ENCODE measurements at regions not wholly inside any gene's neighbourhood (a gene's known extent, or its start where the extent isn't known, plus 50 kb on each side); places are given as distances from the start of the nearest gene placed in this dataset.

DNA sequence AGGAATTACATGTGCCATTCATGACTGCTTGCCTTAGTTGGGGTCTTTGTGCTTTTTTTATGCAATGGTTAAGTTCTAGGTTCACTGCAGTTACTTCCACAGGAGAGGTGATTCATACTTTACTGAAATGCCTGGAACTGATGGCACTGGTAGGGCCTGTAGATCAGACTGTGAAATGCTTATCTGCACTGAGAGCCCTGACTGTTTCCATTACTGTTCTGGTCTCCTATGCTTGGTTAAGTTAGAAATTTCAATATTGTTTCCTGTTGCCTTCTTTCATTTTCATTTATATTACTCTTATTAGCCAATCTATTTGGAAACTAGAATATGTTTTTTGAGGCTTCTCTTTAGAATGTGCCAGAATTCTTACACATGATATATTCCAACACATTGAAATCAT, 484.1 kb upstream of the SEMA6A start:
- TF ChIP-seq POLR2AphosphoS5 (IDR thresholded peaks at IDR 0.05; ENCODE audit: low read depth), result no peak
- TF ChIP-seq, protein P1, sequence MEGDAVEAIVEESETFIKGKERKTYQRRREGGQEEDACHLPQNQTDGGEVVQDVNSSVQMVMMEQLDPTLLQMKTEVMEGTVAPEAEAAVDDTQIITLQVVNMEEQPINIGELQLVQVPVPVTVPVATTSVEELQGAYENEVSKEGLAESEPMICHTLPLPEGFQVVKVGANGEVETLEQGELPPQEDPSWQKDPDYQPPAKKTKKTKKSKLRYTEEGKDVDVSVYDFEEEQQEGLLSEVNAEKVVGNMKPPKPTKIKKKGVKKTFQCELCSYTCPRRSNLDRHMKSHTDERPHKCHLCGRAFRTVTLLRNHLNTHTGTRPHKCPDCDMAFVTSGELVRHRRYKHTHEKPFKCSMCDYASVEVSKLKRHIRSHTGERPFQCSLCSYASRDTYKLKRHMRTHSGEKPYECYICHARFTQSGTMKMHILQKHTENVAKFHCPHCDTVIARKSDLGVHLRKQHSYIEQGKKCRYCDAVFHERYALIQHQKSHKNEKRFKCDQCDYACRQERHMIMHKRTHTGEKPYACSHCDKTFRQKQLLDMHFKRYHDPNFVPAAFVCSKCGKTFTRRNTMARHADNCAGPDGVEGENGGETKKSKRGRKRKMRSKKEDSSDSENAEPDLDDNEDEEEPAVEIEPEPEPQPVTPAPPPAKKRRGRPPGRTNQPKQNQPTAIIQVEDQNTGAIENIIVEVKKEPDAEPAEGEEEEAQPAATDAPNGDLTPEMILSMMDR (conservative IDR thresholded peaks at IDR 0.05; ENCODE audit: low read depth in 2 of 2), result no peak
- no peak for TF ChIP-seq EZH2 (IDR thresholded peaks at IDR 0.05; ENCODE audit: low read depth, unreplicated experiment)
- no peak for TF ChIP-seq JUNB (IDR thresholded peaks at IDR 0.05; ENCODE audit: unreplicated experiment)
- TF ChIP-seq CREB1 (CRISPR knock-in tag; IDR thresholded peaks at IDR 0.05; ENCODE audit: low read depth), result no peak
- TF ChIP-seq, protein P2, sequence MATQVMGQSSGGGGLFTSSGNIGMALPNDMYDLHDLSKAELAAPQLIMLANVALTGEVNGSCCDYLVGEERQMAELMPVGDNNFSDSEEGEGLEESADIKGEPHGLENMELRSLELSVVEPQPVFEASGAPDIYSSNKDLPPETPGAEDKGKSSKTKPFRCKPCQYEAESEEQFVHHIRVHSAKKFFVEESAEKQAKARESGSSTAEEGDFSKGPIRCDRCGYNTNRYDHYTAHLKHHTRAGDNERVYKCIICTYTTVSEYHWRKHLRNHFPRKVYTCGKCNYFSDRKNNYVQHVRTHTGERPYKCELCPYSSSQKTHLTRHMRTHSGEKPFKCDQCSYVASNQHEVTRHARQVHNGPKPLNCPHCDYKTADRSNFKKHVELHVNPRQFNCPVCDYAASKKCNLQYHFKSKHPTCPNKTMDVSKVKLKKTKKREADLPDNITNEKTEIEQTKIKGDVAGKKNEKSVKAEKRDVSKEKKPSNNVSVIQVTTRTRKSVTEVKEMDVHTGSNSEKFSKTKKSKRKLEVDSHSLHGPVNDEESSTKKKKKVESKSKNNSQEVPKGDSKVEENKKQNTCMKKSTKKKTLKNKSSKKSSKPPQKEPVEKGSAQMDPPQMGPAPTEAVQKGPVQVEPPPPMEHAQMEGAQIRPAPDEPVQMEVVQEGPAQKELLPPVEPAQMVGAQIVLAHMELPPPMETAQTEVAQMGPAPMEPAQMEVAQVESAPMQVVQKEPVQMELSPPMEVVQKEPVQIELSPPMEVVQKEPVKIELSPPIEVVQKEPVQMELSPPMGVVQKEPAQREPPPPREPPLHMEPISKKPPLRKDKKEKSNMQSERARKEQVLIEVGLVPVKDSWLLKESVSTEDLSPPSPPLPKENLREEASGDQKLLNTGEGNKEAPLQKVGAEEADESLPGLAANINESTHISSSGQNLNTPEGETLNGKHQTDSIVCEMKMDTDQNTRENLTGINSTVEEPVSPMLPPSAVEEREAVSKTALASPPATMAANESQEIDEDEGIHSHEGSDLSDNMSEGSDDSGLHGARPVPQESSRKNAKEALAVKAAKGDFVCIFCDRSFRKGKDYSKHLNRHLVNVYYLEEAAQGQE (IDR thresholded peaks at IDR 0.05; ENCODE audit: unreplicated experiment), result no peak
- TF ChIP-seq EZH2phosphoT487 (IDR thresholded peaks at IDR 0.05; ENCODE audit: unreplicated experiment), result no peak
- TF ChIP-seq ZNF331 (CRISPR knock-in tag; IDR thresholded peaks at IDR 0.05; ENCODE audit: low read depth), result no peak
- TF ChIP-seq, protein P3, sequence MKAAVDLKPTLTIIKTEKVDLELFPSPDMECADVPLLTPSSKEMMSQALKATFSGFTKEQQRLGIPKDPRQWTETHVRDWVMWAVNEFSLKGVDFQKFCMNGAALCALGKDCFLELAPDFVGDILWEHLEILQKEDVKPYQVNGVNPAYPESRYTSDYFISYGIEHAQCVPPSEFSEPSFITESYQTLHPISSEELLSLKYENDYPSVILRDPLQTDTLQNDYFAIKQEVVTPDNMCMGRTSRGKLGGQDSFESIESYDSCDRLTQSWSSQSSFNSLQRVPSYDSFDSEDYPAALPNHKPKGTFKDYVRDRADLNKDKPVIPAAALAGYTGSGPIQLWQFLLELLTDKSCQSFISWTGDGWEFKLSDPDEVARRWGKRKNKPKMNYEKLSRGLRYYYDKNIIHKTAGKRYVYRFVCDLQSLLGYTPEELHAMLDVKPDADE (IDR thresholded peaks at IDR 0.05), result no peak
- TF ChIP-seq ZNF114 (CRISPR knock-in tag; IDR thresholded peaks at IDR 0.05), result no peak
- TF ChIP-seq STAT1 (IDR thresholded peaks at IDR 0.05; ENCODE audit: unreplicated experiment), result no peak
- TF ChIP-seq, protein P4, sequence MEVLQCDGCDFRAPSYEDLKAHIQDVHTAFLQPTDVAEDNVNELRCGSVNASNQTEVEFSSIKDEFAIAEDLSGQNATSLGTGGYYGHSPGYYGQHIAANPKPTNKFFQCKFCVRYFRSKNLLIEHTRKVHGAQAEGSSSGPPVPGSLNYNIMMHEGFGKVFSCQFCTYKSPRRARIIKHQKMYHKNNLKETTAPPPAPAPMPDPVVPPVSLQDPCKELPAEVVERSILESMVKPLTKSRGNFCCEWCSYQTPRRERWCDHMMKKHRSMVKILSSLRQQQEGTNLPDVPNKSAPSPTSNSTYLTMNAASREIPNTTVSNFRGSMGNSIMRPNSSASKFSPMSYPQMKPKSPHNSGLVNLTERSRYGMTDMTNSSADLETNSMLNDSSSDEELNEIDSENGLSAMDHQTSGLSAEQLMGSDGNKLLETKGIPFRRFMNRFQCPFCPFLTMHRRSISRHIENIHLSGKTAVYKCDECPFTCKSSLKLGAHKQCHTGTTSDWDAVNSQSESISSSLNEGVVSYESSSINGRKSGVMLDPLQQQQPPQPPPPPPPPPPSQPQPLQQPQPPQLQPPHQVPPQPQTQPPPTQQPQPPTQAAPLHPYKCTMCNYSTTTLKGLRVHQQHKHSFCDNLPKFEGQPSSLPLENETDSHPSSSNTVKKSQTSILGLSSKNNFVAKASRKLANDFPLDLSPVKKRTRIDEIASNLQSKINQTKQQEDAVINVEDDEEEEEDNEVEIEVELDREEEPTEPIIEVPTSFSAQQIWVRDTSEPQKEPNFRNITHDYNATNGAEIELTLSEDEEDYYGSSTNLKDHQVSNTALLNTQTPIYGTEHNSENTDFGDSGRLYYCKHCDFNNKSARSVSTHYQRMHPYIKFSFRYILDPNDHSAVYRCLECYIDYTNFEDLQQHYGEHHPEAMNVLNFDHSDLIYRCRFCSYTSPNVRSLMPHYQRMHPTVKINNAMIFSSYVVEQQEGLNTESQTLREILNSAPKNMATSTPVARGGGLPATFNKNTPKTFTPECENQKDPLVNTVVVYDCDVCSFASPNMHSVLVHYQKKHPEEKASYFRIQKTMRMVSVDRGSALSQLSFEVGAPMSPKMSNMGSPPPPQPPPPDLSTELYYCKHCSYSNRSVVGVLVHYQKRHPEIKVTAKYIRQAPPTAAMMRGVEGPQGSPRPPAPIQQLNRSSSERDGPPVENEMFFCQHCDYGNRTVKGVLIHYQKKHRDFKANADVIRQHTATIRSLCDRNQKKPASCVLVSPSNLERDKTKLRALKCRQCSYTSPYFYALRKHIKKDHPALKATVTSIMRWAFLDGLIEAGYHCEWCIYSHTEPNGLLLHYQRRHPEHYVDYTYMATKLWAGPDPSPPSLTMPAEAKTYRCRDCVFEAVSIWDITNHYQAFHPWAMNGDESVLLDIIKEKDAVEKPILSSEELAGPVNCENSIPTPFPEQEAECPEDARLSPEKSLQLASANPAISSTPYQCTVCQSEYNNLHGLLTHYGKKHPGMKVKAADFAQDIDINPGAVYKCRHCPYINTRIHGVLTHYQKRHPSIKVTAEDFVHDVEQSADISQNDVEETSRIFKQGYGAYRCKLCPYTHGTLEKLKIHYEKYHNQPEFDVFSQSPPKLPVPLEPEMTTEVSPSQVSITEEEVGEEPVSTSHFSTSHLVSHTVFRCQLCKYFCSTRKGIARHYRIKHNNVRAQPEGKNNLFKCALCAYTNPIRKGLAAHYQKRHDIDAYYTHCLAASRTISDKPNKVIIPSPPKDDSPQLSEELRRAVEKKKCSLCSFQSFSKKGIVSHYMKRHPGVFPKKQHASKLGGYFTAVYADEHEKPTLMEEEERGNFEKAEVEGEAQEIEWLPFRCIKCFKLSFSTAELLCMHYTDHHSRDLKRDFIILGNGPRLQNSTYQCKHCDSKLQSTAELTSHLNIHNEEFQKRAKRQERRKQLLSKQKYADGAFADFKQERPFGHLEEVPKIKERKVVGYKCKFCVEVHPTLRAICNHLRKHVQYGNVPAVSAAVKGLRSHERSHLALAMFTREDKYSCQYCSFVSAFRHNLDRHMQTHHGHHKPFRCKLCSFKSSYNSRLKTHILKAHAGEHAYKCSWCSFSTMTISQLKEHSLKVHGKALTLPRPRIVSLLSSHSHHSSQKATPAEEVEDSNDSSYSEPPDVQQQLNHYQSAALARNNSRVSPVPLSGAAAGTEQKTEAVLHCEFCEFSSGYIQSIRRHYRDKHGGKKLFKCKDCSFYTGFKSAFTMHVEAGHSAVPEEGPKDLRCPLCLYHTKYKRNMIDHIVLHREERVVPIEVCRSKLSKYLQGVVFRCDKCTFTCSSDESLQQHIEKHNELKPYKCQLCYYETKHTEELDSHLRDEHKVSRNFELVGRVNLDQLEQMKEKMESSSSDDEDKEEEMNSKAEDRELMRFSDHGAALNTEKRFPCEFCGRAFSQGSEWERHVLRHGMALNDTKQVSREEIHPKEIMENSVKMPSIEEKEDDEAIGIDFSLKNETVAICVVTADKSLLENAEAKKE (CRISPR knock-in tag; IDR thresholded peaks at IDR 0.05), result no peak

Data from GM23338 (cell line).